NCI-H2029 treated with DMSO at 0.1 percent for 48 hours (cell line): ENCODE measurements at regions not wholly inside any gene's neighbourhood (a gene's known extent, or its start where the extent isn't known, plus 50 kb on each side); places are given as distances from the start of the nearest gene placed in this dataset.
A peak's percentile ranks its signal among the peaks of the same experiment; 100 is the strongest.
"Not testable (repeated sequence)": the region's sequence is repeated elsewhere in the genome, so short reads cannot be mapped to it uniquely, and the experiment has no call there.

Experiments
- DNase-seq: peaks from one replicate; lab custom pipeline; 2025; lab: John Stamatoyannopoulos, UW

- DNase-seq, result no peak
Measured at GRCh38 chr5:74500110-74500917, 140.2 kb downstream of the ENC1 start.

DNA sequence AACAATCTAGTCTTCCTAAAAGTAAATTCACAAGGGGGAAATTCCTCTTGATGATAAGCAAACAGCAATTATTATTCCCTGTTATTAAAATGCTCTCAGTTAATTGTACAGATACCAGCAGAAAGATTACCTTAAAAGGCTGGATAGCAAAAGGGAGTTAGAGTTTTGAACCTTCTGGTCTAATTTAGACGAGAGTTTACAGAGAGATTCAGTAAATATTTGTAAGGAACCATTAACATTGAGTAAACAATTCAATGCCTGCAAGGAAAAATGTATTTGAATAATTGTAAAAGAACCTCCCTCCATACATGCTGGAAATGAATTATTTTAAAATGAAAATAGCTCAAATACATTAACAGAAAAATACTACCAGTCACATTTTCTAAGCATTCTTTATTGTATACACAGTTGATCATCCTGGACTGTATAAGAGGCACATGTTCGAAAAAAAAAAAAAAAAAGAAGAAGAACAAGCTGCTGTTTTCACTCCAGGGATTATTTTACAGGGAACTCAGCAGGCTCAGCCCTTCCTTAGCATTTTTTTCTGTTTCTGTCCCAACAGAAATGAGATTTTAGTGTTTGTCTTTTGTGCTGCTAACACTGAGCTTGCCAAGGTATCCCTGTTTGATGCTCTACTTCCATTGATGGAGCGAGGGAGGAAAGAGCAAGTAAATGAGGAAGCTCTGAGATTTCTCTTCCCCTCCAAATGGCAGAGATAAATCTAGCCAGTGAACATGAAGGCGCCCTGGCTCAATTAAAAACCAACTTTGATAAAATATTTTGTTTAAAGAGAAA is 141.1 kb downstream of the ENC1 start:
- DNase-seq, result peak; percentile 15

GRCh38 chr5:74497706-74498105 is 142.8 kb downstream of the ENC1 start:
- no peak for DNase-seq

- DNase-seq, result no peak
Measured at GRCh38 chr5:74493411-74493810, 147.1 kb downstream of the ENC1 start.

DNA sequence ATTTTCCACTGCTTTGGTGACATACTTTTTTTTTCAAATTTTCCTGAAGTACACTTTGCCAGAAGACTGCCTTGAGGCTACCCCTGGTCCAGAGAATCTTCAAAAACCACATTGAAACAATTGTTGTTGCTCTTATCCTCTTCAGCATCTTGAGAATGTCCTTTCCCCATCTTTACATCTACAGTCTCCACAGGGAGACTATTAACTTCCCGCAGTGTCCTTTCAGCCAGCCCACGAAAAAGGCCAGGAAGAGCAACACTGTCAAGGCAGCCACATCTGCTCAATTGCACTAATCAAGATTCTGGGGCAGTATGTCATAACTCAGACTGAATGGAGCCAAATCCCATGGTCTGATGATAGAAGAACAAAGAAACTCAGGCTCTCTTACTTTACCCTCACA is 148.3 kb downstream of the ENC1 start:
- DNase-seq, result no peak

DNA sequence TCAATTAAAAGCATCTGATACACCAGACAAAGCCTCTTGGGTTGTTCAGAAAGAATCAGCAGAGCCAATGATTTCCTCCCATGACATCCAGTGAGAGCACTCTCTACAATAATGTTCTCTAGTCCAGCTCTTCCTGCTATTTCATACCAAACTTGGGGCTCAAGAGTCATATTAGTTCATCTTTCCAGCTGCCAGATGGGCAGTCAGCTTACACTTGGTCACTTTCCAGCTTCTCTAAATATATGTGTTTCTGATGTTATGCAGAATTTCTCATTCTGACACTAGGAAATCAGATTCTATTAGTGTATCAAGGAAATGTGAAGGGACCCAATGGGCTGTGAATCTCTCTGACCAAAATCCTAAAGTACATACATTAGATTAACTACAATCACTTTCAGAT is 148.9 kb downstream of the ENC1 start:
- no peak for DNase-seq

DNA sequence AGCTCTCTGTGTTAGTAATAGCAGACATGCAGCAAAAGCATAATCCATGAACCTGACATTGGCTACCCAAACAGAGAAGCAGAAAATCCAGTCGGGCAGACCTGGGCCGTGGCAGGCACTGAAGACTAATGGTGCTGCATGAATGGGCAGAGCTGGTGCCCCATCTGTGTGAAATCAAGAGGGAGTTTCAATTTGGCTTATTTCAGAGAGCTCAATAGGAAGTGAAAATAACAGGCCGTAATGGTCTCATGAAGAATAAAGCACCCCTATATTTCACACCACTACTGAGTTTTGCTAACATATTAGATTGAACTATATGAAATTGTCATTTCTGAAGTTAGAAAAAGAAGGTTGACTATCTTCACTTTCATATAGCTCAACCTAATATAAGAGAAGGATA is 149.7 kb downstream of the ENC1 start:
- DNase-seq, result no peak

GRCh38 chr5:74482990-74483389 is 157.5 kb downstream of the ENC1 start:
- DNase-seq, result no peak

GRCh38 chr5:74482523-74482922 is 158.0 kb downstream of the ENC1 start:
- DNase-seq, result no peak

- not testable (repeated sequence) for DNase-seq
Measured at GRCh38 chr5:74481357-74481756, 159.2 kb downstream of the ENC1 start.

- DNase-seq, result no peak
Measured at GRCh38 chr5:74480201-74480600, 160.3 kb downstream of the ENC1 start.

DNA sequence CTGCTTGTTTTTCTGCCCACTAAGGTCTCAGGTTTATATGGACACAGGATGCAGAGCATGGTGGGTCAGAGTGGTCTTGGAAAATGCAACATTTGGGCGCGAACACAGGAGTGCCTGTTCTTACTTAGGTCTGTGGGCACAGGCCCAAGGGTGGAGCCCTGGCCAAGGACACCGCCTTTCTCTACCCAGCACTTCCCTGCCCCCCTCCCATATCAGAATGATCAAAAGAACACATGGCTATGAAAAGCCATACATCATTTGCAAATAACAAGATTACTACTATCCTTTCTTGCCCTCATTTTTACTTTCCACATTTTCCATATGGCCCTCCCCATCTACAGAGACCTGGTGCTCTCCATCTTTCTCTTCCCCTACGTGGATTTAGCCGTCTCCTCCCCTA is 162.2 kb downstream of the ENC1 start:
- no peak for DNase-seq

- no peak for DNase-seq
Measured at GRCh38 chr5:74477761-74478160, 162.8 kb downstream of the ENC1 start.

DNA sequence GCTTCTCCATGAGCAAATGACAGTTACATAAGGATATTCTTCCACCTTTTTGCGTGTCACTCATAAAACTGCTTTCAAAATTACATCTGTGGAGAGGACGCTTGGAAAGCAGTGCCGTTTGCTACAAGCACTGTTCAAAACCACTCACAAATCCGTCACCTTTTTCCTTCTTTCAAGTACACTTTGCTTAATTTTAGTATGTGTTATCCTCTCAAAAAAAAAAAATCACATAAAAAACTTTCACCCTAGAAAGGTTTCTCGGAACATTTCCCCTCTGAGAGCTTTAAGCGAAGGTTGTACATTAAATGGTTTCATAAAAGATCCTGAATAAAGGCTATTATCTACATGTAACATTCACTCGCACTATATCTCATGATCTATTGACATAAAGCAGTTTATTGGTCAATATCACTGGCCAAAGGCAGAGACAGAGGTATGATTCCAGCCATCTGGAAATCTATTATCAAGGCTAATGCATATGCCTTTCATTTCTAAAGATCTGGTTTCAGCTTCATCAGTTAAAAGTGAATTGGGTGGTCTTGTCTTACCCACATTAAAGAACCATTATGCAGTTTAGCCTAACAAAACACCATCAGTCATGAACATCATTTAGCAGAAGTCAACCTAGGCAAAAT is 163.6 kb downstream of the ENC1 start:
- DNase-seq, result no peak

DNA sequence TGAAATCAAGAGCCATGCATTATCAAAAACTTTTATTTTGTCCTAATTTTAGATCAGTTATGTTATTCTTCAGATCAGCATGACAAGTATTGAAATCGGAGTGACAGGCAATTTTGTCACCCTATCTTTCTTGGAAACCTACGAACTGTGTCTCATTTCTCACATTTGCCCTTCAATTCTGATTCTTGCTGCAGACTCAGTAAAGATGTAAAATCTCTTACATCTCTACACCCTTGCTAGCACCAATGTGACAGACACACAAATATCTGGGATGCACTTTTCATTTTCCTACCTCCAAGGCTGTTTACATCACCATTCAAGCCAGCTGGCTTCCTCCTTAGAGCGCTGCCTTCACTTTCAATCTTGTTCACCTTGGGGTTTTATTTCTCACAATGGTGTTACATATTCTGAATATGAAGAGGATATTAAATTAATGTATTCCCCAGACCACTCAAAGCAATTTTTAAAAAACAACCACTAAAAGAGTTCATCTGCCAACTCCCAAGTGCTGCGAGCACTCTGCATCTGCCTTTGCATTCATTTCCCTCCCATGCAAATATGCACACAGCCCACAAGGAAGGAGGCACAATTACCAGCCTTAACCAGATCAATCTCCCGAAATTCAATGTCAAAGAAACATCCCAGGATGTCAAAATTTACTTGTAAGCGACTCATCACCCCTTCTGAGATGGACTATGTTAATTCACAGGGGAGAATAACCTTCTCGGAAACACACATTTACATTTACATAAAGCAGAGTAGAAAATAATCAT is 164.3 kb downstream of the ENC1 start:
- no peak for DNase-seq

GRCh38 chr5:74471875-74472274 is 168.7 kb downstream of the ENC1 start:
- no peak for DNase-seq

- DNase-seq, result no peak
Measured at GRCh38 chr5:74469234-74469994, 171.1 kb downstream of the ENC1 start.

- DNase-seq, result no peak
Measured at GRCh38 chr5:74468421-74468820, 172.1 kb downstream of the ENC1 start.

GRCh38 chr5:74465724-74466123 is 174.8 kb downstream of the ENC1 start:
- no peak for DNase-seq

DNA sequence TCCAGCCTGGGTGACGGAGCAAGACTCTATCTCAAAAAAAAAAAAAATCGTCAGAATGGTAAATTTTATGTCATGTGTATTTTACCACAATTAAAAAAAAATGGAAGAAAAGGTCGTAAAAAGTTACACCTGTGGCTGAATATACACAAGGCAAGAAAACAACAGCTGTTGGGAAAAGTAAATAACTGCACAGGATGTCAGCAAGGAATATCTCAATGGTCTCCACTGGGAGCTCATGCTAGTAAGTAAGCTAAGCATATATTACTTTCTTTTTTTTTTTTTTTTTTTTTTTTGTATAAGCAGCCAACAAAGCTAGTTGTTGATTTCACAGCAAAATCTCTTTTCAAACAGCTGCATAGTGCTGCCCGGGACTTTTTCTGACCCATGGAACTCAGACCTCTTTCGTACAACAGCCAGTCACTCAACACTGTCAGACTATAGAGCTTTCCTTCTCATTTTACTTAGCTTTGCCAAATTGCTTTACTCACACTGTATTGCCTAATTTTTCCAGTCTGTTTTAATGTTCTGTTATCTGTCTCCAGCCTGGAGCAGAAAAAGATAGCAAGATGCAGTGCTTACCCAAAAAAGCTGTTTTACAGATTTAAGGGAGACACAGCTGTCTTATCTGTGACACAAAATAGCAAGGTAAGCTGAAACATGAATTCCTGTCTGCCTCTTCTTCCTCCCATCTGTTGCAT is 175.9 kb downstream of the ENC1 start:
- DNase-seq, result no peak

GRCh38 chr5:74462356-74462755 is 178.2 kb downstream of the ENC1 start:
- no peak for DNase-seq
